A673 (cell line): ENCODE measurements at regions not wholly inside any gene's neighbourhood (a gene's known extent, or its start where the extent isn't known, plus 50 kb on each side); places are given as distances from the start of the nearest gene placed in this dataset.

Experiments
- CTCF ChIP-seq: fragments of 300-800, 200-600 bp; sonication (generic); conservative IDR thresholded peaks from 2 replicates; pipeline ENCODE4 v1.5.1; 2017; ENCODE audit warnings: low read depth, mild to moderate bottlenecking, antibody characterized with exemption, low read length, moderate library complexity, mixed read lengths
- EZH2 ChIP-seq: fragments of 200-600 bp; sonication (generic); IDR thresholded peaks from 2 replicates; pipeline ENCODE4 v1.6.1; 2017; ENCODE audit warnings: borderline replicate concordance, low read depth, mild to moderate bottlenecking, mixed read lengths, antibody characterized with exemption, low read length; ENCODE audit not compliant: poor library complexity, severe bottlenecking

GRCh38 chr16:79349803-79350202 lies 250.7 kb downstream of the MAF start:
- TF ChIP-seq CTCF (no peak), EZH2 (no peak)
